ENCODE measurements at regions not wholly inside any gene's neighbourhood (a gene's known extent, or its start where the extent isn't known, plus 50 kb on each side); places are given as distances from the start of the nearest gene placed in this dataset.

- POLR2A ChIA-PET, result no interaction called here
- H3K36me3 Mint-ChIP-seq (ENCODE audit: low read depth), result no peaks in the 10 kb centered on the region
- H3K4me1 Mint-ChIP-seq, result peaks cover 1% of the 10 kb centered on the region
- peaks cover 4% of the 10 kb centered on the region for H3K9me3 Mint-ChIP-seq
- H3K27ac Mint-ChIP-seq, result no peak overlapping the region
- no peak for DNase-seq
- CTCF ChIA-PET, result no interaction called here
- H3K27me3 Mint-ChIP-seq, result no peaks in the 10 kb centered on the region
- H3K4me3 Mint-ChIP-seq, result no peak overlapping the region
Observed at GRCh38 chr10:88023676-88024075, 160.3 kb downstream of the PTEN start.

GRCh38 chr10:88026031-88026430, 162.6 kb downstream of the PTEN start:
- DNase-seq, result no peak
- no peaks in the 10 kb centered on the region for H3K27me3 Mint-ChIP-seq
- ChIA-PET POLR2A (no interaction called here), CTCF (no interaction called here)
- no peaks in the 10 kb centered on the region for H3K36me3 Mint-ChIP-seq (ENCODE audit: low read depth)
- H3K9me3 Mint-ChIP-seq, result peaks cover 4% of the 10 kb centered on the region
- no peak overlapping the region for H3K27ac Mint-ChIP-seq
- H3K4me3 Mint-ChIP-seq, result no peak overlapping the region
- H3K4me1 Mint-ChIP-seq, result peaks cover 2% of the 10 kb centered on the region

GRCh38 chr10:88027570-88027969, 164.1 kb downstream of the PTEN start:
- Mint-ChIP-seq H3K4me1 (peaks cover 2% of the 10 kb centered on the region), H3K36me3 (ENCODE audit: low read depth) (no peaks in the 10 kb centered on the region), H3K27me3 (no peaks in the 10 kb centered on the region), H3K9me3 (peaks cover 4% of the 10 kb centered on the region), H3K4me3 (no peak overlapping the region), H3K27ac (no peak overlapping the region)
- no peak for DNase-seq
- ChIA-PET POLR2A (no interaction called here), CTCF (no interaction called here)

DNA sequence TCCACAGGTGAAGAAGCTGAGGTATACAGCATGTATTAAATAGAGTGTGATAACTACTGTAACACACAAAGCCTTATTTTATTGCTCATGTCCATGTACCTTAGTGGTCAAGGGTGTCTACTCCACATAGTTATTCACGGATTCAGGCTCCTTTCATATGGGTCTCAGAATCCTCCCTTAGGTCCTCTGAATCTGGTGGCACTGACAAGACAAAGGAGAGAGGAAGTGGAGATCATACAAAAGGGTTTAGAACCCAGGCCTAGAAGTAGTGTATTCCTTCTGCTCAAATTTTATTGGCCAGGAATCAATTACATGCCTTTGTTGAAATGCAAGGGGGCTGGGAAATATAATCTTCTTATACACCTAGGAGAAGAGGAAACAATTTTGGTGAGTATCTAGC, 164.6 kb downstream of the PTEN start:
- ChIA-PET CTCF (no interaction called here), POLR2A (no interaction called here)
- Mint-ChIP-seq H3K4me1 (peaks cover 2% of the 10 kb centered on the region), H3K9me3 (peaks cover 4% of the 10 kb centered on the region), H3K4me3 (no peak overlapping the region), H3K36me3 (ENCODE audit: low read depth) (no peaks in the 10 kb centered on the region), H3K27me3 (no peaks in the 10 kb centered on the region), H3K27ac (no peak overlapping the region)
- no peak for DNase-seq

DNA sequence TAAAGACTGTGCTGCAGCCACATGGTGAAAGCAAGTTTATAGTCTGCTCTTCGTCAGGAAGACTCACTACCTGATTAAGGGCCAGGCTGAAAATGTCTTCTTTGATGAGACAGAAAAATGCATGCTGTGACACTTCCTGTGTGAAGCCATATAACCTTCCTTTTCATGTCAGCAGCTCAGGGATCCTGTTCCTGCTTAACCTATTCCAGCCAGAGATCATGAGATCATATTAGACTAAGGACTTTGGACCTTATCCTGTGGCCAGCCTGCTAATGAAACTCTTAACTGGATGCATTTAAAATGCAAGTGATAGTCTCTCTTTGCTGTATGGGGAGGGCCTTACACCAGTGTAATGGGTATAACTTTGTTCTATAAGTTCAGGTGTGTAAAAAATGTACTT, 165.2 kb downstream of the PTEN start:
- ChIA-PET POLR2A (no interaction called here), CTCF (no interaction called here)
- no peaks in the 10 kb centered on the region for H3K9me3 Mint-ChIP-seq
- H3K27me3 Mint-ChIP-seq, result no peaks in the 10 kb centered on the region
- H3K36me3 Mint-ChIP-seq (ENCODE audit: low read depth), result no peaks in the 10 kb centered on the region
- DNase-seq, result no peak
- H3K27ac Mint-ChIP-seq, result no peak overlapping the region
- H3K4me1 Mint-ChIP-seq, result peaks cover 2% of the 10 kb centered on the region
- no peak overlapping the region for H3K4me3 Mint-ChIP-seq

- Mint-ChIP-seq H3K27ac (no peak overlapping the region), H3K9me3 (no peaks in the 10 kb centered on the region), H3K4me3 (no peak overlapping the region), H3K27me3 (no peaks in the 10 kb centered on the region), H3K36me3 (ENCODE audit: low read depth) (no peaks in the 10 kb centered on the region), H3K4me1 (peaks cover 5% of the 10 kb centered on the region)
- CTCF ChIA-PET, result no interaction called here
- POLR2A ChIA-PET, result no interaction called here
- DNase-seq, result no peak
Observed at GRCh38 chr10:88032566-88032965, 169.1 kb downstream of the PTEN start.

DNA sequence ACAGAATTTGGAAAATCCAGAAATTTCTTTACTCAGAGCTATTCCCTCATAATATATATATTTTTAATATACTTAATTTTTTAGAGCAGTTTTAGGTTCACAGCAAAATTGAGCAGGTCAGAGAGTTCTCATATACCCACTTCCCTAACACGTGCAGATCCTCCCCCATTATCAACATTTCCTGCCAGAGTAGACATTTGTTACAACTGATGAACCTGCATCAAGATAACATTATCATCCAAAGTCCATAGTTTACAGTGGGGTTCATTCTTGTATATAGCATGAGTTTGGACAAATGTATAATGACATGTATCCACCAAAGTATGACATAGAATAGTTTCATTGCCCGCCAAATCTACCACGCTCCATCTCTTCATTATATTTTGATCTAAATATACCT, 170.0 kb downstream of the PTEN start:
- Mint-ChIP-seq H3K4me3 (no peak overlapping the region), H3K9me3 (no peaks in the 10 kb centered on the region), H3K27me3 (no peaks in the 10 kb centered on the region), H3K36me3 (ENCODE audit: low read depth) (no peaks in the 10 kb centered on the region), H3K27ac (no peak overlapping the region), H3K4me1 (peaks cover 9% of the 10 kb centered on the region)
- POLR2A ChIA-PET, result no interaction called here
- CTCF ChIA-PET, result no interaction called here
- DNase-seq, result no peak

- H3K9me3 Mint-ChIP-seq, result no peaks in the 10 kb centered on the region
- POLR2A ChIA-PET, result no interaction called here
- H3K4me1 Mint-ChIP-seq, result peaks cover 7% of the 10 kb centered on the region
Observed at GRCh38 chr10:88033793-88034192, 170.4 kb downstream of the PTEN start.

DNA sequence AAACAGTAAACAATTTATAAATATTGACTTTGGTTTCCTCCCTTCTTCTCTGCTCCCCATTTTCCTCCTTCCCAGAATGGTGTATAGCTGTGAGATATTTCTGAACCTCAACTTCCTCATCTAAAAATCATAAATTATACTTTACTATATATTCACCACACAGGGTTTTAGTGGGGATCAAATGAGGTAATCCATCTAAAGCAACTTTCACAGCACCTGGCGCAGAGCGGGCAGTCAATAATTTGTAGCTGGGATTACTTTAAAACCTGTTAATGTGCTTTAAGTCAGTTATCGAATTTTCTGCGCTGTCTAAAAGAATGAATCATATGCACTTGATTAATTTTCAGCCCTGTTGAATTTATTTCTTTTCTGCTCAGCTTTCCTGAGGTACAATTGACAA, 172.7 kb downstream of the PTEN start:
- Mint-ChIP-seq H3K4me3 (no peak overlapping the region), H3K27ac (no peak overlapping the region), H3K27me3 (no peaks in the 10 kb centered on the region), H3K9me3 (no peaks in the 10 kb centered on the region), H3K36me3 (ENCODE audit: low read depth) (peaks cover 1% of the 10 kb centered on the region), H3K4me1 (peaks cover 7% of the 10 kb centered on the region)
- ChIA-PET POLR2A (no interaction called here), CTCF (no interaction called here)
- DNase-seq, result no peak

More at GRCh38 chr10:88033793-88034192, 170.4 kb downstream of the PTEN start:
- DNase-seq, result no peak
- CTCF ChIA-PET, result no interaction called here
- Mint-ChIP-seq H3K27me3 (no peaks in the 10 kb centered on the region), H3K4me3 (no peak overlapping the region), H3K36me3 (ENCODE audit: low read depth) (no peaks in the 10 kb centered on the region), H3K27ac (no peak overlapping the region)

- no peaks in the 10 kb centered on the region for H3K27me3 Mint-ChIP-seq
- no peak for DNase-seq
- H3K9me3 Mint-ChIP-seq, result no peaks in the 10 kb centered on the region
- H3K36me3 Mint-ChIP-seq (ENCODE audit: low read depth), result peaks cover 2% of the 10 kb centered on the region
- ChIA-PET POLR2A (no interaction called here), CTCF (no interaction called here)
- no peak overlapping the region for H3K27ac Mint-ChIP-seq
- no peak overlapping the region for H3K4me3 Mint-ChIP-seq
- peaks cover 7% of the 10 kb centered on the region for H3K4me1 Mint-ChIP-seq
Observed at GRCh38 chr10:88037623-88038022, 174.2 kb downstream of the PTEN start.

DNA sequence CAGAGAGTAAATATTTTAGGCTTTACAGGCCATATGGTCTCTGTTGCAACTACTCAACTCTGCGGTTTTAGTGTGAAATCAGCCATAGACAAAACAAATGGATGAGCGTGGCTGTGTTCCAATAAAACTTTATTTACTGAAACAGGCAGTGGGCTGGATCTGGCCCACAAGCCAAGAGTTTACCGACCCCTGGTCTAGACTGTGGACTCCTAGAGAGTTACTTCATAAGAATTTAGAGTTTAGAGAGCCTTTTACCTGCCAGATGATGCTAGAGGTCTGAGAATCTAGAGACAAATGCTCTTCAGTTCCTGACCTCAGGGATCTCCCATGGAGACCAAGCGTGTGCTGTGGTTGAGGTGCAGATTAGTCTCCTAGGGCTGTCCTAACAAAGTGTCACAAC, 174.8 kb downstream of the PTEN start:
- no peak overlapping the region for H3K4me3 Mint-ChIP-seq
- H3K36me3 Mint-ChIP-seq (ENCODE audit: low read depth), result peaks cover 2% of the 10 kb centered on the region
- ChIA-PET POLR2A (no interaction called here), CTCF (no interaction called here)
- peaks cover 7% of the 10 kb centered on the region for H3K4me1 Mint-ChIP-seq
- no peak for DNase-seq
- no peak overlapping the region for H3K27ac Mint-ChIP-seq
- H3K27me3 Mint-ChIP-seq, result no peaks in the 10 kb centered on the region
- peaks cover 4% of the 10 kb centered on the region for H3K9me3 Mint-ChIP-seq

DNA sequence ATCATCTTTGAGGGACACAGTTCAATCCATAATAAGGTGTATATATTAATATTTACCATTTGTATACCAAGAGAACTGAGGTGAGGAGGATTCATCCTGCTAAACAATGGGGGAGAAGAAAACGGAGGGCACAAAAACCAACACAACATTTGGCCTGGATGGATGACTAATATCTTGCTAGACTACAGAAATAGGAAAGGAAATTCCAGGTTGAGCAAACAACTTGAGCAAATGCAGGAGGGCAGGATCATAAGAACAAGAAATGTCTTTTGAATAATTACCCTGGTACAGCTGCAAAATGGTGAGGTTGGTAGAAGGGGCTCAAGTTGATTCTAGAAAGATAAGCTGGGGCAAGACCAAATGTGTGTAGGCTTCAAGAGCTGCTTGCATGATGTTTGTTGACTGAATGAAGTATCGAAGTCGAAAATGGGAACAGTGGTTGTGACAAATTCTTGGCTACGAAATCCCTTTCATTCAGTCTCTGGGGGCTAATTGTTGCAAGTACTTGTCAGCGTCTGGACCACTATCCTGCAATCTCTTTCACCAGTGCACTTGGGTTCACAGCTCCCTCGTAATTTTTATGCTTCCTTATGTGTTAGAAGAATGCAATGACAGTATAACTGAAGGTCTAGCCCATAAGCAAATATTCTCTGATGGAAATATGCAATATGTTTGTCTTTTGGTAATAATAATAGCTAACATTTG, 176.2 kb downstream of the PTEN start:
- Mint-ChIP-seq H3K9me3 (peaks cover 4% of the 10 kb centered on the region), H3K4me1 (peaks cover 7% of the 10 kb centered on the region), H3K27me3 (no peaks in the 10 kb centered on the region), H3K27ac (no peak overlapping the region), H3K36me3 (ENCODE audit: low read depth) (peaks cover 2% of the 10 kb centered on the region), H3K4me3 (no peak overlapping the region)
- ChIA-PET CTCF (no interaction called here), POLR2A (no interaction called here)
- no peak for DNase-seq

DNA sequence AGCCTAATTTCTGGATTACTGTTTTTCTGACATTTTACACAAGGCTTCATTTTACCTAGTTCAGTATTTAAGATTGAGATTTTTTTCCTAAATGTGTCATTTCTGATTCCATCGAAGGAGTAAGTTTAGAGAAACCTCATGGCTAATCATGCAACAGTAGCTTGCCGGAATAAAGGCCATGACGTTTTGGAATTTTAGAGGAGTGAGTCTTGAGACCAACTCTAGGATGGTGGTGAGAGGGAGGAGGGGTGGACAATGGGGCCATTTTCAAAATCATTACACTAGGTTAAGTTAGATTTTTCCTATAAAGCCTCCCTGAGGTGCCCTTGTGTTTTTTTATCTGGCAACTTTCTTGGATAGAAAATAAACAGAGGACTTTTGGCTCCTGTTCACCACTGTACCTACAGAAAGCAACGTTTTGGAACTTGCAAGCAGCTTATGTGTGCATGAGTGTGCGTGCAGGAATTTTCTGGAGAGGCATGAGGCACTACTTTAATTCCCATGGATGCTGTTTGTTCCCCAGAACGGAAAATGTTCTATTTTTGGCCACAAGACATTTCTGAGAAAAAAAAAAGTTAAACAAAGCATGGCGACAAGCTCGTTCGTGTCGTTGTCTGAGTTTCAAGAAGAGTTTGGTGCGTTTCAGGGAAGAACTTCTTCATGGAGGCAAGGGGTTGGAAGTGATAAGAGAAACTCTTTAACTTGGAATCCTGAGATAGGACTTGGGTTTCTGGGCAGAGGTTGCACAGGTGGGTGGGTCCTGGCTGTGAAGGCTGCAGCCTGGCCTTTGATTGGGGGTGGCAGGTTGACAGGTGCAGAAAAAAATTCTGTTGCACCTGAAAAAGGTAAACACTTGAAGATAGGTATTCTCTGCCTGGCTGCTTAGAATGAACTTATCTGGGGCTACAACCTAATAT, 178.1 kb downstream of the PTEN start:
- CTCF ChIA-PET, result no interaction called here
- Mint-ChIP-seq H3K27ac (no peak overlapping the region), H3K9me3 (peaks cover 4% of the 10 kb centered on the region), H3K36me3 (ENCODE audit: low read depth) (peaks cover 2% of the 10 kb centered on the region), H3K27me3 (peaks cover 2% of the 10 kb centered on the region), H3K4me3 (no peak overlapping the region), H3K4me1 (peaks cover 7% of the 10 kb centered on the region)
- DNase-seq, result no peak
- POLR2A ChIA-PET, result no interaction called here

Measured in activated CD4-positive, alpha-beta memory T cell treated with anti-CD3 and anti-CD28 coated beads, Interleukin-2, amount 10 ng/mL, durations not matched to agents 7 days and 5 days (primary cell).